ENCODE measurements at regions not wholly inside any gene's neighbourhood (a gene's known extent, or its start where the extent isn't known, plus 50 kb on each side); places are given as distances from the start of the nearest gene placed in this dataset.

DNA sequence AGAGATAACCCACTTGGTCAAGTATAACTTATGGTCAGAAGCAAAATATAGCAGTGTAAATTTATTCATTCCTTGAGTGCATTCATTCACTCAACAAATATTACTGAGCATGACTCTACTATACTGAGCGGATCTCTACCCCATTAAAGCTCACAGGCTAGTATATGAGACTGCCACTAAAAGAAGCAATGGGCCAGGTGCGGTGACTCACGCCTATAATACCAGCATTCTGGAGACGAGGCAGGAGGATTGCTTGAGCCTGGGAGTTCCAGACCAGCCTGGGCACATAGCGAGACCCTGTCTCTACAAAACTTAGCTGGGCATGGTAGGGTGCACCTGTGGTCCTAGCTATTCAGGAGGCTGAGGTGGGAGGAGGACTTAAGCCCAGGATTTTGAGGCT is 197.6 kb upstream of the BLID start:
- WGBS (ENCODE audit: insufficient coverage, low coverage, missing lambda C conversion rate): 1% methylated on average over 5 of the region's 5 CpGs
- FAIRE-seq (no peak), DNase-seq (ENCODE audit: extremely low read depth in 1 of 4, low spot score in 3 of 4) (no peak), ATAC-seq (no peak)
- Histone ChIP-seq H3K79me2 (ENCODE audit: control insufficient read depth, insufficient read depth, low read length) (no peaks in the 10 kb centered on the region), H3K4me2 (ENCODE audit: insufficient read depth, low read length) (no peak overlapping the region), H3K4me1 (replicated peaks in 1 of 2; ENCODE audit: control insufficient read depth in 2 of 2, insufficient read depth in 2 of 2, low read length in 2 of 2) (no peaks in the 10 kb centered on the region), H3K9me3 (replicated peaks; ENCODE audit: control insufficient read depth, insufficient read depth, low read depth, low read length) (no peaks in the 10 kb centered on the region), H2AFZ (ENCODE audit: low read depth, low read length) (no peak overlapping the region), H3K9me1 (ENCODE audit: control insufficient read depth, insufficient read depth, low read length) (no peaks in the 10 kb centered on the region), H3K27ac (ENCODE audit: extremely low read depth, low read depth, low read length) (no peak overlapping the region), H3K36me3 (ENCODE audit: control insufficient read depth, insufficient read depth, low read length) (no peaks in the 10 kb centered on the region), H3K9ac (ENCODE audit: insufficient read depth in 1 of 2, low read depth in 2 of 2, low read length in 2 of 2) (no peak overlapping the region), H3K27me3 (ENCODE audit: control insufficient read depth in 2 of 2, insufficient read depth in 2 of 2, low read length in 2 of 2) (no peaks in the 10 kb centered on the region), H3K4me3 (no peak overlapping the region), H4K20me1 (replicated peaks; ENCODE audit: control insufficient read depth, insufficient read depth, low read length) (no peaks in the 10 kb centered on the region)
- in situ Hi-C loops (cut with MboI) (no loop called here), intact Hi-C loops (cut with micrococcal nuclease) (no loop called here)
- TF ChIP-seq ZBTB7A (IDR thresholded peaks at IDR 0.05; ENCODE audit: borderline replicate concordance, control insufficient read depth, low read depth, low read length) (no peak), STAT5A (IDR thresholded peaks at IDR 0.05; ENCODE audit: borderline replicate concordance, low read length) (no peak), LCOR (CRISPR knock-in tag; IDR thresholded peaks at IDR 0.05) (no peak), CHCHD3 (CRISPR knock-in tag; IDR thresholded peaks at IDR 0.05) (no peak)
- TF ChIP-seq, protein P1, sequence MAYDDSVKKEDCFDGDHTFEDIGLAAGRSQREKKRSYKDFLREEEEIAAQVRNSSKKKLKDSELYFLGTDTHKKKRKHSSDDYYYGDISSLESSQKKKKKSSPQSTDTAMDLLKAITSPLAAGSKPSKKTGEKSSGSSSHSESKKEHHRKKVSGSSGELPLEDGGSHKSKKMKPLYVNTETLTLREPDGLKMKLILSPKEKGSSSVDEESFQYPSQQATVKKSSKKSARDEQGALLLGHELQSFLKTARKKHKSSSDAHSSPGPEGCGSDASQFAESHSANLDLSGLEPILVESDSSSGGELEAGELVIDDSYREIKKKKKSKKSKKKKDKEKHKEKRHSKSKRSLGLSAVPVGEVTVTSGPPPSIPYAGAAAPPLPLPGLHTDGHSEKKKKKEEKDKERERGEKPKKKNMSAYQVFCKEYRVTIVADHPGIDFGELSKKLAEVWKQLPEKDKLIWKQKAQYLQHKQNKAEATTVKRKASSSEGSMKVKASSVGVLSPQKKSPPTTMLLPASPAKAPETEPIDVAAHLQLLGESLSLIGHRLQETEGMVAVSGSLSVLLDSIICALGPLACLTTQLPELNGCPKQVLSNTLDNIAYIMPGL (CRISPR knock-in tag; IDR thresholded peaks at IDR 0.05): no peak
- no TSS peak for BruUV-seq (replicated peaks)
- CTCF ChIA-PET (ENCODE audit: low intra/inter-chr PET ratio): no interaction called here
- POLR2A ChIA-PET: no interaction called here

Data from K562 (cell line).